ENCODE measurements at regions not wholly inside any gene's neighbourhood (a gene's known extent, or its start where the extent isn't known, plus 50 kb on each side); places are given as distances from the start of the nearest gene placed in this dataset.

DNA sequence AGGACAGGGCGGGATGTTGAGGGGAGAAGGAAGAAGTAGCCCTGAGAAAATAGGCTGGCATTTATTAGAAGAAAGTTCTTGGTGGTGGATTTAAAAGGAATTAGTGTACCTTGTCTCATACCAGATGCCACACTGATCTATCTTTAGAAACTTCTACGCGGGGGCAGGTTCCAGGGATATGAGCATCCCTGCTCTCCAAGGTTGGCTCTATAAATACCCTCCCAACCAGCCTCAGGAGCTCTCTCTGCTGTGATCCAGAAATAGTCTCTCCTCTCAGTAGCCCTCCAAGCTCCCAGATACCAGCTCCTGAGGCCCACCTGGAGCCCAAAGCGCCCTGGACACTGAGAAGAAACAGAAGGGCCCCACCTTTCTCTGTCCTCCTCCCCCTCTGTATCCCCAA lies 128.3 kb upstream of the TNR start:
- TF ChIP-seq, protein P1, sequence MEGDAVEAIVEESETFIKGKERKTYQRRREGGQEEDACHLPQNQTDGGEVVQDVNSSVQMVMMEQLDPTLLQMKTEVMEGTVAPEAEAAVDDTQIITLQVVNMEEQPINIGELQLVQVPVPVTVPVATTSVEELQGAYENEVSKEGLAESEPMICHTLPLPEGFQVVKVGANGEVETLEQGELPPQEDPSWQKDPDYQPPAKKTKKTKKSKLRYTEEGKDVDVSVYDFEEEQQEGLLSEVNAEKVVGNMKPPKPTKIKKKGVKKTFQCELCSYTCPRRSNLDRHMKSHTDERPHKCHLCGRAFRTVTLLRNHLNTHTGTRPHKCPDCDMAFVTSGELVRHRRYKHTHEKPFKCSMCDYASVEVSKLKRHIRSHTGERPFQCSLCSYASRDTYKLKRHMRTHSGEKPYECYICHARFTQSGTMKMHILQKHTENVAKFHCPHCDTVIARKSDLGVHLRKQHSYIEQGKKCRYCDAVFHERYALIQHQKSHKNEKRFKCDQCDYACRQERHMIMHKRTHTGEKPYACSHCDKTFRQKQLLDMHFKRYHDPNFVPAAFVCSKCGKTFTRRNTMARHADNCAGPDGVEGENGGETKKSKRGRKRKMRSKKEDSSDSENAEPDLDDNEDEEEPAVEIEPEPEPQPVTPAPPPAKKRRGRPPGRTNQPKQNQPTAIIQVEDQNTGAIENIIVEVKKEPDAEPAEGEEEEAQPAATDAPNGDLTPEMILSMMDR (IDR thresholded peaks at IDR 0.05), result no peak
- no peak for TF ChIP-seq POLR2A (IDR thresholded peaks at IDR 0.05)
